ENCODE measurements at regions not wholly inside any gene's neighbourhood (a gene's known extent, or its start where the extent isn't known, plus 50 kb on each side); places are given as distances from the start of the nearest gene placed in this dataset.

- no peak for DNase-seq
These were observed 67.6 kb downstream of the NMUR2 start for GRCh38 chr5:152337484-152337883.

GRCh38 chr5:152335461-152335860 lies 69.6 kb downstream of the NMUR2 start:
- DNase-seq, result no peak

- DNase-seq, result no peak
These were observed 72.2 kb downstream of the NMUR2 start for GRCh38 chr5:152332716-152333460.

- no peak for DNase-seq
These were observed 73.4 kb downstream of the NMUR2 start for GRCh38 chr5:152331718-152332117.

GRCh38 chr5:152331006-152331405 lies 74.1 kb downstream of the NMUR2 start:
- no peak for DNase-seq

- no peak for DNase-seq
These were observed 75.3 kb downstream of the NMUR2 start for GRCh38 chr5:152329761-152330283.

- no peak for DNase-seq
These were observed 75.9 kb downstream of the NMUR2 start for GRCh38 chr5:152329207-152329606.

- DNase-seq, result no peak
These were observed 89.1 kb downstream of the NMUR2 start for GRCh38 chr5:152315942-152316341.

GRCh38 chr5:152314196-152314829 lies 90.8 kb downstream of the NMUR2 start:
- no peak for DNase-seq

GRCh38 chr5:152309926-152310450 lies 95.1 kb downstream of the NMUR2 start:
- no peak for DNase-seq

GRCh38 chr5:152306386-152306785 lies 98.7 kb downstream of the NMUR2 start:
- DNase-seq, result no peak

- no peak for DNase-seq
These were observed 99.6 kb downstream of the NMUR2 start for GRCh38 chr5:152305525-152305924.

GRCh38 chr5:152303841-152304240 lies 101.2 kb downstream of the NMUR2 start:
- no peak for DNase-seq

- no peak for DNase-seq
These were observed 107.2 kb downstream of the NMUR2 start for GRCh38 chr5:152297866-152298265.

- DNase-seq, result no peak
These were observed 111.9 kb downstream of the NMUR2 start for GRCh38 chr5:152293189-152293588.

GRCh38 chr5:152290181-152290580 lies 114.9 kb downstream of the NMUR2 start:
- DNase-seq, result no peak

- no peak for DNase-seq
These were observed 116.0 kb downstream of the NMUR2 start for GRCh38 chr5:152288917-152289595.

GRCh38 chr5:152288499-152288898 lies 116.6 kb downstream of the NMUR2 start:
- no peak for DNase-seq

- DNase-seq, result no peak
These were observed 119.3 kb downstream of the NMUR2 start for GRCh38 chr5:152285764-152286163.

GRCh38 chr5:152282331-152282730 lies 122.7 kb downstream of the NMUR2 start:
- no peak for DNase-seq

GRCh38 chr5:152277936-152278335 lies 127.1 kb downstream of the NMUR2 start:
- DNase-seq, result no peak

GRCh38 chr5:152274224-152274623 lies 130.9 kb downstream of the NMUR2 start:
- no peak for DNase-seq

- DNase-seq, result no peak
These were observed 133.7 kb downstream of the NMUR2 start for GRCh38 chr5:152271420-152271819.

- DNase-seq, result no peak
These were observed 135.0 kb downstream of the NMUR2 start for GRCh38 chr5:152270096-152270495.
